Central memory CD8-positive, alpha-beta T cell (primary cell): ENCODE measurements at regions not wholly inside any gene's neighbourhood (a gene's known extent, or its start where the extent isn't known, plus 50 kb on each side); places are given as distances from the start of the nearest gene placed in this dataset.

Source experiments
- ATAC-seq: fragments of 150-1000 bp; cut with Tn5 transposase; replicated peaks from 2 replicates; pipeline ENCODE4 v1.10.0; 2022; ENCODE audit warnings: mild to moderate bottlenecking, moderate FRiP score, moderate number of reproducible peaks; ENCODE audit not compliant: poor library complexity, severe bottlenecking; ENCODE audit errors: extremely low read depth
- DNase-seq, 2 donors: peaks; one replicate each; pipeline ENCODE4 v3.0.0; 2021; ENCODE audit warnings: low spot score in 2 of 2
- H3K27ac Mint-ChIP-seq: one replicate; pipeline ENCODE4 v1.8.0; 2022; ENCODE audit warnings: low read depth, mild to moderate bottlenecking, moderate library complexity, mixed read lengths
- H3K27me3 Mint-ChIP-seq: one replicate; pipeline ENCODE4 v1.8.0; 2022; ENCODE audit warnings: mixed read lengths
- H3K36me3 Mint-ChIP-seq: one replicate; pipeline ENCODE4 v1.8.0; 2022; ENCODE audit warnings: mild to moderate bottlenecking, moderate library complexity, mixed read lengths; ENCODE audit not compliant: insufficient read depth
- H3K4me1 Mint-ChIP-seq: one replicate; pipeline ENCODE4 v1.8.0; 2022; ENCODE audit warnings: mixed read lengths
- H3K4me3 Mint-ChIP-seq: one replicate; pipeline ENCODE4 v1.8.0; 2022; ENCODE audit warnings: mild to moderate bottlenecking, moderate library complexity, mixed read lengths
- H3K9me3 Mint-ChIP-seq: one replicate; pipeline ENCODE4 v1.8.0; 2022; ENCODE audit warnings: mixed read lengths

- H3K27ac Mint-ChIP-seq, result no peak overlapping the region
- no peaks in the 10 kb centered on the region for H3K27me3 Mint-ChIP-seq
- H3K9me3 Mint-ChIP-seq, result no peaks in the 10 kb centered on the region
- ATAC-seq (no peak), DNase-seq (no peak)
- H3K4me1 Mint-ChIP-seq, result peaks cover 22% of the 10 kb centered on the region
- H3K4me3 Mint-ChIP-seq, result no peak overlapping the region
- no peaks in the 10 kb centered on the region for H3K36me3 Mint-ChIP-seq
These were observed 139.7 kb downstream of the TMEM26 start for GRCh38 chr10:61313460-61313859.

GRCh38 chr10:61304746-61305145 is 148.4 kb downstream of the TMEM26 start:
- Mint-ChIP-seq H3K4me3 (no peak overlapping the region), H3K4me1 (no peaks in the 10 kb centered on the region), H3K27ac (no peak overlapping the region), H3K9me3 (peaks cover 5% of the 10 kb centered on the region), H3K27me3 (no peaks in the 10 kb centered on the region), H3K36me3 (no peaks in the 10 kb centered on the region)
- DNase-seq, result no peak
- no peak for ATAC-seq

- ATAC-seq (no peak), DNase-seq (no peak)
- peaks cover 10% of the 10 kb centered on the region for H3K9me3 Mint-ChIP-seq
- H3K27me3 Mint-ChIP-seq, result peaks cover 12% of the 10 kb centered on the region
- no peaks in the 10 kb centered on the region for H3K4me1 Mint-ChIP-seq
- no peak overlapping the region for H3K4me3 Mint-ChIP-seq
- no peaks in the 10 kb centered on the region for H3K36me3 Mint-ChIP-seq
- H3K27ac Mint-ChIP-seq, result no peak overlapping the region
These were observed 151.1 kb downstream of the TMEM26 start for GRCh38 chr10:61302124-61302523.

GRCh38 chr10:61301575-61301974 is 151.6 kb downstream of the TMEM26 start:
- peaks cover 12% of the 10 kb centered on the region for H3K27me3 Mint-ChIP-seq
- ATAC-seq, result no peak
- no peaks in the 10 kb centered on the region for H3K36me3 Mint-ChIP-seq
- DNase-seq, result no peak
- no peak overlapping the region for H3K27ac Mint-ChIP-seq
- H3K4me1 Mint-ChIP-seq, result no peaks in the 10 kb centered on the region
- H3K9me3 Mint-ChIP-seq, result peaks cover 10% of the 10 kb centered on the region
- H3K4me3 Mint-ChIP-seq, result no peak overlapping the region

GRCh38 chr10:61299841-61300240 is 153.3 kb downstream of the TMEM26 start:
- Mint-ChIP-seq H3K36me3 (no peaks in the 10 kb centered on the region), H3K27me3 (peaks cover 12% of the 10 kb centered on the region), H3K4me3 (no peak overlapping the region), H3K4me1 (no peaks in the 10 kb centered on the region), H3K27ac (no peak overlapping the region), H3K9me3 (peaks cover 5% of the 10 kb centered on the region)
- ATAC-seq (no peak), DNase-seq (no peak)

- peaks cover 12% of the 10 kb centered on the region for H3K27me3 Mint-ChIP-seq
- no peak overlapping the region for H3K27ac Mint-ChIP-seq
- no peak for DNase-seq
- peaks cover 5% of the 10 kb centered on the region for H3K9me3 Mint-ChIP-seq
- H3K4me1 Mint-ChIP-seq, result no peaks in the 10 kb centered on the region
- no peaks in the 10 kb centered on the region for H3K36me3 Mint-ChIP-seq
- ATAC-seq, result no peak
- H3K4me3 Mint-ChIP-seq, result no peak overlapping the region
These were observed 154.0 kb downstream of the TMEM26 start for GRCh38 chr10:61299156-61299555.

- no peak overlapping the region for H3K27ac Mint-ChIP-seq
- ATAC-seq, result no peak
These were observed 155.0 kb downstream of the TMEM26 start for GRCh38 chr10:61298194-61298593.

GRCh38 chr10:61296161-61296560 is 157.0 kb downstream of the TMEM26 start:
- ATAC-seq, result no peak
- H3K27ac Mint-ChIP-seq, result no peak overlapping the region
- H3K36me3 Mint-ChIP-seq, result no peaks in the 10 kb centered on the region
- H3K27me3 Mint-ChIP-seq, result peaks cover 26% of the 10 kb centered on the region
- no peak overlapping the region for H3K4me3 Mint-ChIP-seq
- H3K4me1 Mint-ChIP-seq, result no peaks in the 10 kb centered on the region
- DNase-seq, result no peak
- H3K9me3 Mint-ChIP-seq, result peaks cover 5% of the 10 kb centered on the region

More at GRCh38 chr10:61298194-61298593, 155.0 kb downstream of the TMEM26 start:
- no peak overlapping the region for H3K4me3 Mint-ChIP-seq
- no peaks in the 10 kb centered on the region for H3K4me1 Mint-ChIP-seq
- peaks cover 5% of the 10 kb centered on the region for H3K9me3 Mint-ChIP-seq
- DNase-seq, result no peak
- peaks cover 12% of the 10 kb centered on the region for H3K27me3 Mint-ChIP-seq
- no peaks in the 10 kb centered on the region for H3K36me3 Mint-ChIP-seq

- no peaks in the 10 kb centered on the region for H3K4me1 Mint-ChIP-seq
- DNase-seq (no peak), ATAC-seq (no peak)
- H3K4me3 Mint-ChIP-seq, result no peak overlapping the region
- H3K27ac Mint-ChIP-seq, result no peak overlapping the region
- H3K36me3 Mint-ChIP-seq, result no peaks in the 10 kb centered on the region
- H3K27me3 Mint-ChIP-seq, result peaks cover 26% of the 10 kb centered on the region
- H3K9me3 Mint-ChIP-seq, result peaks cover 5% of the 10 kb centered on the region
These were observed 159.1 kb downstream of the TMEM26 start for GRCh38 chr10:61294131-61294530.

GRCh38 chr10:61289813-61290212 is 163.4 kb downstream of the TMEM26 start:
- Mint-ChIP-seq H3K27ac (no peak overlapping the region), H3K9me3 (no peaks in the 10 kb centered on the region), H3K27me3 (peaks cover 14% of the 10 kb centered on the region), H3K4me1 (peaks cover 13% of the 10 kb centered on the region), H3K4me3 (no peak overlapping the region), H3K36me3 (no peaks in the 10 kb centered on the region)
- DNase-seq, result no peak
- ATAC-seq, result no peak

GRCh38 chr10:61286686-61287085 is 166.5 kb downstream of the TMEM26 start:
- Mint-ChIP-seq H3K36me3 (no peaks in the 10 kb centered on the region), H3K27me3 (no peaks in the 10 kb centered on the region), H3K27ac (peak overlapping the region; percentile 90), H3K4me1 (peaks cover 13% of the 10 kb centered on the region), H3K9me3 (no peaks in the 10 kb centered on the region), H3K4me3 (no peak overlapping the region)
- DNase-seq (no peak), ATAC-seq (peak; percentile 96)

GRCh38 chr10:61285749-61286148 is 167.4 kb downstream of the TMEM26 start:
- DNase-seq (no peak), ATAC-seq (no peak)
- no peaks in the 10 kb centered on the region for H3K9me3 Mint-ChIP-seq
- peaks cover 13% of the 10 kb centered on the region for H3K4me1 Mint-ChIP-seq
- H3K4me3 Mint-ChIP-seq, result no peak overlapping the region
- H3K36me3 Mint-ChIP-seq, result no peaks in the 10 kb centered on the region
- H3K27me3 Mint-ChIP-seq, result no peaks in the 10 kb centered on the region
- H3K27ac Mint-ChIP-seq, result no peak overlapping the region

GRCh38 chr10:61284222-61284890 is 168.8 kb downstream of the TMEM26 start:
- no peaks in the 10 kb centered on the region for H3K36me3 Mint-ChIP-seq
- H3K9me3 Mint-ChIP-seq, result no peaks in the 10 kb centered on the region
- ATAC-seq, result no peak
- DNase-seq, result no peak
- no peaks in the 10 kb centered on the region for H3K27me3 Mint-ChIP-seq
- H3K4me1 Mint-ChIP-seq, result peaks cover 13% of the 10 kb centered on the region
- H3K27ac Mint-ChIP-seq, result no peak overlapping the region
- no peak overlapping the region for H3K4me3 Mint-ChIP-seq
